ENCODE measurements at regions not wholly inside any gene's neighbourhood (a gene's known extent, or its start where the extent isn't known, plus 50 kb on each side); places are given as distances from the start of the nearest gene placed in this dataset.
"Not testable (repeated sequence)": the region's sequence is repeated elsewhere in the genome, so short reads cannot be mapped to it uniquely, and the experiment has no call there.

DNA sequence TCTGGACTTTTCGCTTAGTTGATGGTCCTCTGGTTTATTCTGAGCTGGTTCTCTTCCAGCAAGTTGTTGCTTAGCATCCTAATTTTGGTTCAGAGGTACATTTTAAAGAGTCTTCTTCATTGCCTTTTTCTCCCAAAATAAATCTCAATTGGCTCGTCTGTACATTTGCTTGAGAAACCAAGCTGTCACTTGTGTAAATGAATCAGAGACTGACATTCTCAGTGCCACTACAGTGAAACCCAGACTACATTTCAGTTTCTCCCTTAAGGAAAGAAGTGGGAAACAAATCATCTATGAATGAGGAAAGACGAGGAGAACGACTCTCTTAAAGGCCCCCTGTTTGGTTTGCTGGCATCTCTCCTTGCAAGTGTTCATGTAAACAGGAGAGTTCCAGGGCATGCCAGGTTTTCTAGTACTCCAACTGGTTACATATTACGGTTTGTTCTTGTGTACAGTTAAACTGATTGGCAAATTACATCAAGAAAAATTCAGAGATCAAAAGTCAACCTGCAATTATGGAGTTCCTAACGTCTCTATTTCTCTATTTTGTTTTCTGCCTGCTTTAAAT, 654.6 kb downstream of the SH2D4B start:
- no peaks in the 10 kb centered on the region for H3K9me3 ChIP-seq (ENCODE audit: control insufficient read depth in 2 of 2, insufficient read depth in 1 of 2, low read depth in 1 of 2, low read length in 1 of 2)
- no peaks in the 10 kb centered on the region for H3K36me3 ChIP-seq (ENCODE audit: control insufficient read depth in 2 of 2, insufficient read depth in 2 of 2, low read length in 1 of 2)
- H3K4me1 ChIP-seq (ENCODE audit: control insufficient read depth in 2 of 2, insufficient read depth in 2 of 2, low read length in 1 of 2), result no peaks in the 10 kb centered on the region
- no peaks in the 10 kb centered on the region for H3K27me3 ChIP-seq (ENCODE audit: control insufficient read depth in 1 of 2, insufficient read depth in 2 of 2, low read length in 2 of 2)
- no peak overlapping the region for H3K27ac ChIP-seq (ENCODE audit: low read depth in 2 of 2, low read length in 1 of 2)
- WGBS, 2 donors, result 59 to 63% methylated on average over 6 of the region's 6 CpGs
- H3K4me3 ChIP-seq (ENCODE audit: low read depth in 1 of 2, low read length in 2 of 2), result no peak overlapping the region

DNA sequence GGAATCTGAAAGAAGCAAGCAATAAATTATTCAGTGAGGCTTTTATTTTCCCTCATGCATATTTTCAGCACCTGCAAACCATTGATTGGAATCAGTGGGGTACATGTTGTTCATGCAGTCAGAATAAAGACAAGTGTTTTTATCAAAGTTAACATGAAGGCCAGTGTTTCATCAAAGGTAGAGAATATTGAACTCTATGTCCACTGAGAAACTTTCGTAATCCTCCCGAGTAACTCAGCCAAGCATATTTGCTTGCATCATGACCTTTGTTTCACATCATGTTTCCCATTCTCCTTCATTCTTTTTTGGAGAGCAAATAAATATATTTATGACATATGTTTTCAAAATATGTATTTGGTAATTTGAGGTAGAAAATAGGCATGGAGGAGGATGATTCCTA, 663.1 kb downstream of the SH2D4B start:
- no peaks in the 10 kb centered on the region for H3K9me3 ChIP-seq (ENCODE audit: control insufficient read depth in 2 of 2, insufficient read depth in 1 of 2, low read depth in 1 of 2, low read length in 1 of 2)
- 75 to 79% methylated on average over 2 of the region's 2 CpGs for WGBS, 2 donors
- no peaks in the 10 kb centered on the region for H3K4me1 ChIP-seq (ENCODE audit: control insufficient read depth in 2 of 2, insufficient read depth in 2 of 2, low read length in 1 of 2)
- H3K36me3 ChIP-seq (ENCODE audit: control insufficient read depth in 2 of 2, insufficient read depth in 2 of 2, low read length in 1 of 2), result no peaks in the 10 kb centered on the region
- H3K27ac ChIP-seq (ENCODE audit: low read depth in 2 of 2, low read length in 1 of 2), result no peak overlapping the region
- no peak overlapping the region for H3K4me3 ChIP-seq (ENCODE audit: low read depth in 1 of 2, low read length in 2 of 2)
- H3K27me3 ChIP-seq (ENCODE audit: control insufficient read depth in 1 of 2, insufficient read depth in 2 of 2, low read length in 2 of 2), result no peaks in the 10 kb centered on the region

DNA sequence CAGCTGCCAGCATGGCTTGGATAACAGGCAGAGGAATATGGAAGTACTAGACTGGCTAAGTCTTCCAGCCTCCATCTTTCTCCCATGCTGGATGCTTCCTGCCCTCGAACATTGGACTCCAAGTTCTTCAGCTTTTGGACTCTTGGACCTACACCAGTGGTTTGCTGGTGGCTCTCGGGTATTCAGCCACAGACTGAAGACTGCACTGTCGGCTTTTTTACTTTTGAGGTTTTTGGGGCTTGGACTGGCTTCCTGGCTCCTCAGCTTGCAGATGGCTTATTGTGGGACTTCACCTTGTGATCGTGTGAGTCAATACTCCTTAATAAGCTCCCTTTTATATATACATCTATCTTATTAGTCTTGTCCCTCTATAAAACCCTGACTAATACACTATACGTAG, 667.6 kb upstream of the NRG3 start:
- not testable (repeated sequence) for H3K4me1 ChIP-seq (ENCODE audit: control insufficient read depth in 2 of 2, insufficient read depth in 2 of 2, low read length in 1 of 2); H3K4me3 ChIP-seq (ENCODE audit: low read depth in 1 of 2, low read length in 2 of 2); H3K36me3 ChIP-seq (ENCODE audit: control insufficient read depth in 2 of 2, insufficient read depth in 2 of 2, low read length in 1 of 2); H3K9me3 ChIP-seq (ENCODE audit: control insufficient read depth in 2 of 2, insufficient read depth in 1 of 2, low read depth in 1 of 2, low read length in 1 of 2); H3K27ac ChIP-seq (ENCODE audit: low read depth in 2 of 2, low read length in 1 of 2); H3K27me3 ChIP-seq (ENCODE audit: control insufficient read depth in 1 of 2, insufficient read depth in 2 of 2, low read length in 2 of 2)
- 78 to 81% methylated on average over 5 of the region's 5 CpGs for WGBS, 2 donors

DNA sequence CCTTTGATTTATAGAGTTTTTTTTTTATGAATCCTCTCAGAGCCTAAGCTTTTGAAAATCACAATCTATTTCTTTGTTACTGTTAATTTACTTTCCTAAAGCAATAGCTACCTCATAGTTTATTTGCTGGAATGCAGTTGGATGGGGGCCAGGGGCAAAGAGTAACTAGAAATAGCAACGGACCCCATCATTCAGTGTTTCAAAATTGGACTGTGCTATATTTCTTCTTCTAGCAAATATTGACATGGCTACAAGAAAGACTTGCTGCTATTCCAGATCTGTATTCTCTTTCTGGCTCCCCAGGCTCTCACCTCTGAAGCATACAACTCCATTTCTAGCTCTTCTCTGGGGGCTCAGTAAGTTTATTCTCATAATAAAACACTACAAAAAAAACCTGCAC, 661.6 kb upstream of the NRG3 start:
- 15 to 20% methylated on average over 1 of the region's 1 CpG for WGBS, 2 donors
- Histone ChIP-seq H3K36me3 (ENCODE audit: control insufficient read depth in 2 of 2, insufficient read depth in 2 of 2, low read length in 1 of 2) (no peaks in the 10 kb centered on the region), H3K4me1 (ENCODE audit: control insufficient read depth in 2 of 2, insufficient read depth in 2 of 2, low read length in 1 of 2) (no peaks in the 10 kb centered on the region), H3K27ac (ENCODE audit: low read depth in 2 of 2, low read length in 1 of 2) (no peak overlapping the region), H3K9me3 (ENCODE audit: control insufficient read depth in 2 of 2, insufficient read depth in 1 of 2, low read depth in 1 of 2, low read length in 1 of 2) (no peaks in the 10 kb centered on the region), H3K4me3 (ENCODE audit: low read depth in 1 of 2, low read length in 2 of 2) (no peak overlapping the region), H3K27me3 (ENCODE audit: control insufficient read depth in 1 of 2, insufficient read depth in 2 of 2, low read length in 2 of 2) (no peaks in the 10 kb centered on the region)

DNA sequence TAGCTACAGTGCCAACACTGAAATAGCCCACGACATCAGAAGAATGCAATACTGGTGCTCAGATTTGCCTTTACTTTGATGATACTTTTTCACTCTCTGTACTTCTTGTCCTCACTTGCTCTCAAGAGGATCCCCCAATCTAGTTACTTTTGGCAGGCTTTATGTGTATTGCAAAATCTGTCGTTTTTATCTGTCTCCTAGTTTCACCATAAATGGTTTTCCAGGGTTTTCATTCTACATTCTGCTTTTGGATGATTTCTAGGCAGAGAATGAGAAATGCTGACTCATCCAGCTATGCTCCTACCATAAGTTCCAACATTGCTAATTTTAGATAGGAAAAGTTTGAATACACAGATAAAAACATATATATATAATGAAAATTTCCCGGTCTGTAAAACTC, 659.5 kb upstream of the NRG3 start:
- Histone ChIP-seq H3K4me1 (ENCODE audit: control insufficient read depth in 2 of 2, insufficient read depth in 2 of 2, low read length in 1 of 2) (no peaks in the 10 kb centered on the region), H3K4me3 (ENCODE audit: low read depth in 1 of 2, low read length in 2 of 2) (no peak overlapping the region), H3K27me3 (ENCODE audit: control insufficient read depth in 1 of 2, insufficient read depth in 2 of 2, low read length in 2 of 2) (no peaks in the 10 kb centered on the region), H3K36me3 (ENCODE audit: control insufficient read depth in 2 of 2, insufficient read depth in 2 of 2, low read length in 1 of 2) (no peaks in the 10 kb centered on the region), H3K27ac (ENCODE audit: low read depth in 2 of 2, low read length in 1 of 2) (no peak overlapping the region), H3K9me3 (ENCODE audit: control insufficient read depth in 2 of 2, insufficient read depth in 1 of 2, low read depth in 1 of 2, low read length in 1 of 2) (no peaks in the 10 kb centered on the region)
- WGBS, 2 donors, result 60 to 68% methylated on average over 3 of the region's 3 CpGs

DNA sequence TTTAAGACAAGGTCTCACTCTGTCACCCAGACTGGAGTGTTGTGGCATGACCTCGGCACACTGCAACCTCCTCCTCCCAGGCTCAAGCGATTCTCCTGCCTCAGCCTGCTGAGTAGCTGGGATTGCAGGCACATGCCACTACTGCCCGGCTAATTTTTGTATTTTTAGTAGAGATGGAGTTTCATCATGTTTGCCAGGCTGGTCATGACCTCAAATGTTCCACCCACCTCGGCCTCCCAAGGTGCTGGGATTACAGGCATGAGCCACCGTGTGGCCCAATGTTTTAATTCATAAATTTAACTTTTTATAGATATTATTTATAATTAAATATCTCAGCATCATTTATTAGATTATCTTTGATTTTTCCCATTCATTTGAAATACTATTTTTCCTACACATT, 658.0 kb upstream of the NRG3 start:
- no peaks in the 10 kb centered on the region for H3K36me3 ChIP-seq (ENCODE audit: control insufficient read depth in 2 of 2, insufficient read depth in 2 of 2, low read length in 1 of 2)
- 84 to 89% methylated on average over 5 of the region's 5 CpGs for WGBS, 2 donors
- H3K27me3 ChIP-seq (ENCODE audit: control insufficient read depth in 1 of 2, insufficient read depth in 2 of 2, low read length in 2 of 2), result no peaks in the 10 kb centered on the region
- no peak overlapping the region for H3K4me3 ChIP-seq (ENCODE audit: low read depth in 1 of 2, low read length in 2 of 2)
- H3K4me1 ChIP-seq (ENCODE audit: control insufficient read depth in 2 of 2, insufficient read depth in 2 of 2, low read length in 1 of 2), result no peaks in the 10 kb centered on the region
- H3K27ac ChIP-seq (ENCODE audit: low read depth in 2 of 2, low read length in 1 of 2), result no peak overlapping the region
- H3K9me3 ChIP-seq (ENCODE audit: control insufficient read depth in 2 of 2, insufficient read depth in 1 of 2, low read depth in 1 of 2, low read length in 1 of 2), result no peaks in the 10 kb centered on the region

DNA sequence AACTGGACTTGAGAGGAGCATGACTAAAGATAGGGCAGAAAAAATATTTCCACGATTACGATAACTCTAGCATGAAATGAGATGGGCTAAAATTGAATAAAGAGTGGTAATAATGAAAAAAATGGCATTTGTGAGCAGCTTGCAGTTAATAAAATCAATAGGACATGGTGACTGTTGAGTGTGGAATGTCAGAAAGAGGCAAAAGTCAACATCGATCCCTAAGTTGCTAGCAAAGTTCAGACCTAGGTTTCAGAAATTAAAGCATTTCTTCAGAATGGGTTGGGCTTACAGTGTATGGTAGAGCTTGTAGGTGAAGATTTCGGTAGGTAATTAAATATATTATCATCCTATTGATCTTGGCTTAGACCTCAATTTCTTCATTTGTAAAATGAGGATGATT, 656.7 kb upstream of the NRG3 start:
- Histone ChIP-seq H3K4me1 (ENCODE audit: control insufficient read depth in 2 of 2, insufficient read depth in 2 of 2, low read length in 1 of 2) (no peaks in the 10 kb centered on the region), H3K36me3 (ENCODE audit: control insufficient read depth in 2 of 2, insufficient read depth in 2 of 2, low read length in 1 of 2) (no peaks in the 10 kb centered on the region), H3K4me3 (ENCODE audit: low read depth in 1 of 2, low read length in 2 of 2) (no peak overlapping the region), H3K27me3 (ENCODE audit: control insufficient read depth in 1 of 2, insufficient read depth in 2 of 2, low read length in 2 of 2) (no peaks in the 10 kb centered on the region), H3K27ac (ENCODE audit: low read depth in 2 of 2, low read length in 1 of 2) (no peak overlapping the region), H3K9me3 (ENCODE audit: control insufficient read depth in 2 of 2, insufficient read depth in 1 of 2, low read depth in 1 of 2, low read length in 1 of 2) (no peaks in the 10 kb centered on the region)
- WGBS, 2 donors, result 85 to 86% methylated on average over 4 of the region's 4 CpGs

DNA sequence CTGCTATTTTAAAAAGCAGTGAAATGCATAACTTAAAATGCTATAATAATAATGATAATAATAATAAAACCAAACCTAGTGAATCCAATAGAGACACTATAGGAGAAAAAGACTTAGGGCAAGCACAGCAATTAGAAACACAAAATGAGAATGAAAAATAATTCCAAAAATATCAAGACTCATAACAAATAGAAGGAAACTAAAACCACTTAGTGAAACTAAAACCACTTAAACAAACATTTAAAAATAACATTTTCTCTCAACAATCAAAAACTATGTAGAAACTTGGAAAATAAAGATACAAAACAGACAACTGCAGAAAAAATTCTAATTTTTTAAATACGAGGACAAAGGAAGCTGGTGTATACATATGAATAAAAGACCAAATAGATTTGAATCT, 655.2 kb upstream of the NRG3 start:
- Histone ChIP-seq H3K4me1 (ENCODE audit: control insufficient read depth in 2 of 2, insufficient read depth in 2 of 2, low read length in 1 of 2) (no peaks in the 10 kb centered on the region), H3K27me3 (ENCODE audit: control insufficient read depth in 1 of 2, insufficient read depth in 2 of 2, low read length in 2 of 2) (no peaks in the 10 kb centered on the region), H3K36me3 (ENCODE audit: control insufficient read depth in 2 of 2, insufficient read depth in 2 of 2, low read length in 1 of 2) (no peaks in the 10 kb centered on the region), H3K9me3 (ENCODE audit: control insufficient read depth in 2 of 2, insufficient read depth in 1 of 2, low read depth in 1 of 2, low read length in 1 of 2) (no peaks in the 10 kb centered on the region), H3K4me3 (ENCODE audit: low read depth in 1 of 2, low read length in 2 of 2) (no peak overlapping the region), H3K27ac (ENCODE audit: low read depth in 2 of 2, low read length in 1 of 2) (no peak overlapping the region)
- WGBS, 2 donors, result 48 to 49% methylated on average over 1 of the region's 1 CpG

DNA sequence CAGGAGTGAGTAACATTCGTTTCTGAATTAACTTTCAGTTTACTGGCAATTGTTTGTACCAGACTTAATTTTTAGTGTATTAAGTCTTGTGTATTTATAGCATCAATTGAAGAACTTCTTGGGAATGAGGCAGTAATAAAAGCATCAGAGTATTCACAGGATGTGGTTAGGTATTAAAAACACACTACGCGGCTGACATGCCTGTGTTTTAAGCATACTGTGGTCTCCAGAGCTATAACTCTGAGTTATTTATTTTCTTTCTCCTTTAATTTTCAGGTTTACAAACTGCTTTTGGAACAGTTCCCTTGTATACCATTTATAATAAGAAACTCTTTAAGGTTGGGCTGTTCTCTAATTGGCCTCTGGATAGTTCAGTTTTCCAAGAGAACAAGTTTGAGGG, 626.1 kb upstream of the NRG3 start:
- H3K27ac ChIP-seq (ENCODE audit: low read depth in 2 of 2, low read length in 1 of 2), result no peak overlapping the region
- no peaks in the 10 kb centered on the region for H3K36me3 ChIP-seq (ENCODE audit: control insufficient read depth in 2 of 2, insufficient read depth in 2 of 2, low read length in 1 of 2)
- H3K4me1 ChIP-seq (ENCODE audit: control insufficient read depth in 2 of 2, insufficient read depth in 2 of 2, low read length in 1 of 2), result no peaks in the 10 kb centered on the region
- H3K4me3 ChIP-seq (ENCODE audit: low read depth in 1 of 2, low read length in 2 of 2), result no peak overlapping the region
- WGBS, 2 donors, result 51 to 65% methylated on average over 3 of the region's 3 CpGs
- no peaks in the 10 kb centered on the region for H3K9me3 ChIP-seq (ENCODE audit: control insufficient read depth in 2 of 2, insufficient read depth in 1 of 2, low read depth in 1 of 2, low read length in 1 of 2)
- H3K27me3 ChIP-seq (ENCODE audit: control insufficient read depth in 1 of 2, insufficient read depth in 2 of 2, low read length in 2 of 2), result no peaks in the 10 kb centered on the region

DNA sequence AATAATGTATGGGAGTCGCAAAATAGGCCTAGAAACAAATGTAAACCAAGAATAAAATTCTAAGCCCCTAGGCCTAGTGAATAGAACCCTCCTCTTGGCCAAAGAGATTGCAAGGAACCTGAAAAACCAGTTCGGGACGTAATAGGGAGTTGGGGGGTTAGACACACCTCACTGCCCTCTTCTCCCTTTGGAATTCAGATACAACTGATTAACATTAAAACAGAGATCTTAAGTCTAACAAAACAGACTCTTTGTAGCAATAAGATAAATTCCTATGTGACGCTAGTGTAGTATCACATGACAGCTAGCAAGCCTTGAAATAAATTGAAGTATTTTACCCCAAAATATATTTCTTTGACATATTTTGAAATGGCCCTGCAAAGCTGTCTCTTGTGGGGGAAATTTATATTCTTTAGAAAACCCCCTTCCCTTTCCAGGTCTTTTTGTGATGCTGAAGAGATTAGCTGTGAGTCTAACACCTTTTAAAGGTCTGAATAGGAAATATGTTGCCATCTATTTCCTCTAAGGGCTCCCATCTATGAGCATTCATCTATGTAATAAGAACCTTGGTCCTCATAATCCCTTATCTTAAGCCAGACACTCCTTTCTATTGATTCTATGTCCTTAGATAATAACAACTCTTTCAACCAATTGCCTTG, 623.4 kb upstream of the NRG3 start:
- H3K36me3 ChIP-seq (ENCODE audit: control insufficient read depth in 2 of 2, insufficient read depth in 2 of 2, low read length in 1 of 2), result no peaks in the 10 kb centered on the region

More for the DNA sequence above, 623.4 kb upstream of the NRG3 start:
- H3K9me3 ChIP-seq (ENCODE audit: control insufficient read depth in 2 of 2, insufficient read depth in 1 of 2, low read depth in 1 of 2, low read length in 1 of 2), result no peaks in the 10 kb centered on the region
- H3K4me3 ChIP-seq (ENCODE audit: low read depth in 1 of 2, low read length in 2 of 2), result no peak overlapping the region
- H3K27me3 ChIP-seq (ENCODE audit: control insufficient read depth in 1 of 2, insufficient read depth in 2 of 2, low read length in 2 of 2), result no peaks in the 10 kb centered on the region
- H3K4me1 ChIP-seq (ENCODE audit: control insufficient read depth in 2 of 2, insufficient read depth in 2 of 2, low read length in 1 of 2), result no peaks in the 10 kb centered on the region
- WGBS, 2 donors, result 39 to 42% methylated on average over 4 of the region's 4 CpGs
- no peak overlapping the region for H3K27ac ChIP-seq (ENCODE audit: low read depth in 2 of 2, low read length in 1 of 2)

Data from esophagus (tissue), 2 donors.